Stimulated activated CD8-positive, alpha-beta memory T cell treated with anti-CD3 and anti-CD28 coated beads, Interleukin-4, amount 100 ng/mL, for 48 hours (primary cell): ENCODE measurements at regions not wholly inside any gene's neighbourhood (a gene's known extent, or its start where the extent isn't known, plus 50 kb on each side); places are given as distances from the start of the nearest gene placed in this dataset.

Experiments used
- DNase-seq: peaks from one replicate; pipeline ENCODE4 v3.0.0-alpha.2; 2020

GRCh38 chr2:236501531-236501930, 68.1 kb upstream of the ACKR3 start:
- DNase-seq, result no peak

- no peak for DNase-seq
Measured at GRCh38 chr2:236503100-236503499, 66.5 kb upstream of the ACKR3 start.

- DNase-seq, result no peak
Measured at GRCh38 chr2:236503583-236503982, 66.0 kb upstream of the ACKR3 start.

- no peak for DNase-seq
Measured at GRCh38 chr2:236505041-236505440, 64.6 kb upstream of the ACKR3 start.

GRCh38 chr2:236505648-236506047, 64.0 kb upstream of the ACKR3 start:
- DNase-seq, result no peak

GRCh38 chr2:236507393-236508085, 62.1 kb upstream of the ACKR3 start:
- DNase-seq, result peak; percentile 76

GRCh38 chr2:236508466-236508865, 61.2 kb upstream of the ACKR3 start:
- no peak for DNase-seq

- no peak for DNase-seq
Measured at GRCh38 chr2:236510034-236510433, 59.6 kb upstream of the ACKR3 start.

- DNase-seq, result no peak
Measured at GRCh38 chr2:236511266-236511665, 58.4 kb upstream of the ACKR3 start.

- DNase-seq, result no peak
Measured at GRCh38 chr2:236512267-236512666, 57.4 kb upstream of the ACKR3 start.

- DNase-seq, result peak; percentile 69
Measured at GRCh38 chr2:236512902-236513435, 56.7 kb upstream of the ACKR3 start.

- DNase-seq, result no peak
Measured at GRCh38 chr2:236513956-236514355, 55.7 kb upstream of the ACKR3 start.

GRCh38 chr2:236516708-236517107, 52.9 kb upstream of the ACKR3 start:
- no peak for DNase-seq

- no peak for DNase-seq
Measured at GRCh38 chr2:236517251-236518031, 52.2 kb upstream of the ACKR3 start.
